KMS-11 (cell line): ENCODE measurements at regions not wholly inside any gene's neighbourhood (a gene's known extent, or its start where the extent isn't known, plus 50 kb on each side); places are given as distances from the start of the nearest gene placed in this dataset.

Source experiments
- H2AFZ ChIP-seq: fragments of 200-600 bp; sonication (generic); 2 replicates; pipeline ENCODE4 v1.6.1; 2016; ENCODE audit warnings: antibody characterized with exemption, mixed run types, low read depth
- H3K27ac ChIP-seq: fragments of 200-600 bp; sonication (generic); 2 replicates; pipeline ENCODE4 v1.6.1; 2016; ENCODE audit warnings: mild to moderate bottlenecking, mixed run types
- H3K27me3 ChIP-seq: fragments of 200-600 bp; sonication (generic); 2 replicates; pipeline ENCODE4 v1.6.1; 2017; ENCODE audit warnings: mild to moderate bottlenecking, low read depth, mixed run types, moderate library complexity; ENCODE audit not compliant: insufficient read depth
- H3K36me3 ChIP-seq: fragments of 200-600 bp; sonication (generic); 2 replicates; pipeline ENCODE4 v1.6.1; 2017; ENCODE audit warnings: mild to moderate bottlenecking, mixed run types; ENCODE audit not compliant: insufficient read depth
- H3K4me1 ChIP-seq: fragments of 200-600 bp; sonication (generic); 2 replicates; pipeline ENCODE4 v1.6.1; 2016; ENCODE audit warnings: mild to moderate bottlenecking, low read depth, mixed run types; ENCODE audit not compliant: poor library complexity, severe bottlenecking
- H3K4me2 ChIP-seq: fragments of 200-600 bp; sonication (generic); 2 replicates; pipeline ENCODE4 v1.7.0; 2016; ENCODE audit warnings: mild to moderate bottlenecking, mixed run types
- H3K4me3 ChIP-seq: fragments of 200-600 bp; sonication (generic); IDR thresholded peaks from 2 replicates; pipeline ENCODE4 v1.6.1; 2017; ENCODE audit warnings: low read depth, low read length, mixed read lengths; ENCODE audit not compliant: insufficient read depth
- H3K79me2 ChIP-seq: fragments of 200-600 bp; sonication (generic); 2 replicates; pipeline ENCODE4 v1.6.1; 2016; ENCODE audit warnings: low read depth, mixed run types; ENCODE audit not compliant: insufficient read depth
- H3K9ac ChIP-seq: fragments of 200-600 bp; sonication (generic); 2 replicates; pipeline ENCODE4 v1.6.1; 2016; ENCODE audit warnings: mild to moderate bottlenecking, mixed run types
- H4K20me1 ChIP-seq: fragments of 200-600 bp; sonication (generic); 2 replicates; pipeline ENCODE4 v1.6.1; 2016; ENCODE audit warnings: mild to moderate bottlenecking, mixed run types; ENCODE audit not compliant: insufficient read depth
- TF ChIP-seq, protein P1 (sequence below): fragments of 200-600 bp; sonication (generic); conservative IDR thresholded peaks from 2 replicates; pipeline ENCODE4 v1.6.1; 2017; ENCODE audit warnings: low read depth, mild to moderate bottlenecking, antibody characterized with exemption, low read length, moderate library complexity, mixed read lengths

DNA sequence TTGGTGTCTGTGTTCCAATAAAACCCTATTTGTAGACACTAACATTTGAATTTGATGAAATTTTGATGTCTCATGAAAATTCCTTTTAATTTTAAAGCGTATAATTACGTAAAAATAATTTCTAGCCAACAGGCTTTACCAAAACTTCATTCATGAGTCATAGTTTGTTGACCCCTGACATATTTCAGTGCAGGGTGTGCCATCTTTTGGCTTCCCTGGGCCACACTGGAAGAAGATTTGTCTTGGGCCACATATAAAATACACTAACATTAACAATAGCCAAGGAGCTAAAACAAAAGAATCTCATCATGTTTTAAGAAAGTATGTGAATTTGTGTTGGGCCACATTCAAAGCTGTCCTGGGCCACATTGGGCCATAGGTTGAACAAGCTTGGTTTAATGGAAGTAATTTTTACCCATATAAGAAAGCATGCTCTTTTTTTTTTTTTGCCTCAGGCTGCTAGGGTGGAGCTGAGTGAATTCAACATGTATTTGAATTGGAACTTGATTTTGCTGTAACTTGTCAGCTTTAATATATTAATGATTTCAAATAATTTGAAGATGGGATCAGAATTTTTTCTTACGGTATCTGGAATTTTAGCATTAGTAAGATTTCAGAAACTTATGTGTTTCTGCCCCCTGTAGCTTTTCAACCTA is 267.7 kb upstream of the RGS18 start:
- H3K79me2 ChIP-seq, result no peaks in the 10 kb centered on the region
- TF ChIP-seq, protein P1, sequence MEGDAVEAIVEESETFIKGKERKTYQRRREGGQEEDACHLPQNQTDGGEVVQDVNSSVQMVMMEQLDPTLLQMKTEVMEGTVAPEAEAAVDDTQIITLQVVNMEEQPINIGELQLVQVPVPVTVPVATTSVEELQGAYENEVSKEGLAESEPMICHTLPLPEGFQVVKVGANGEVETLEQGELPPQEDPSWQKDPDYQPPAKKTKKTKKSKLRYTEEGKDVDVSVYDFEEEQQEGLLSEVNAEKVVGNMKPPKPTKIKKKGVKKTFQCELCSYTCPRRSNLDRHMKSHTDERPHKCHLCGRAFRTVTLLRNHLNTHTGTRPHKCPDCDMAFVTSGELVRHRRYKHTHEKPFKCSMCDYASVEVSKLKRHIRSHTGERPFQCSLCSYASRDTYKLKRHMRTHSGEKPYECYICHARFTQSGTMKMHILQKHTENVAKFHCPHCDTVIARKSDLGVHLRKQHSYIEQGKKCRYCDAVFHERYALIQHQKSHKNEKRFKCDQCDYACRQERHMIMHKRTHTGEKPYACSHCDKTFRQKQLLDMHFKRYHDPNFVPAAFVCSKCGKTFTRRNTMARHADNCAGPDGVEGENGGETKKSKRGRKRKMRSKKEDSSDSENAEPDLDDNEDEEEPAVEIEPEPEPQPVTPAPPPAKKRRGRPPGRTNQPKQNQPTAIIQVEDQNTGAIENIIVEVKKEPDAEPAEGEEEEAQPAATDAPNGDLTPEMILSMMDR, result no peak
- no peaks in the 10 kb centered on the region for H4K20me1 ChIP-seq
- H3K4me3 ChIP-seq, result no peak overlapping the region
- H3K9ac ChIP-seq, result no peak overlapping the region
- no peaks in the 10 kb centered on the region for H3K4me1 ChIP-seq
- no peaks in the 10 kb centered on the region for H3K36me3 ChIP-seq
- no peak overlapping the region for H2AFZ ChIP-seq
- no peak overlapping the region for H3K27ac ChIP-seq
- H3K27me3 ChIP-seq, result no peaks in the 10 kb centered on the region
- no peak overlapping the region for H3K4me2 ChIP-seq

DNA sequence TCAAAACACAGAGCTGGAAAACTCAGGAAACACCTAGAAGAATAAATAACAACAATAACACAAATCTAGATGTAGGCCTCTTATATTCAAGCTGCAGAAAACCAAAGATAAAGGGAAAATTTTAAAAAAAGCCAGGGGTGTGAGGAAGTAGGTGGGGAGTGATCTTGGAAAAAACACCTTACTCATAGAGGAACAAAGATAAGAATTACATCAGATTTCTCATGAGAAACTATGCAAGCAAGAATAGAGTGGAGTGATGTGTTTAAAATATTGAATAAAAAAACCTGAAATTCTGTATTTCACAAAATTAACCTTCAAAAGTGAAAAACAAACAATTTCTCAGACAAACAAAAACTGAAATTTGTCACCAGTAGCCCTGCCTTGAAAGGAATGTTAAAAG is 265.5 kb upstream of the RGS18 start:
- Histone ChIP-seq H4K20me1 (no peaks in the 10 kb centered on the region), H3K79me2 (no peaks in the 10 kb centered on the region), H3K4me1 (no peaks in the 10 kb centered on the region), H3K4me3 (no peak overlapping the region), H2AFZ (no peak overlapping the region), H3K4me2 (no peak overlapping the region), H3K27me3 (no peaks in the 10 kb centered on the region), H3K9ac (no peak overlapping the region), H3K36me3 (no peaks in the 10 kb centered on the region), H3K27ac (no peak overlapping the region)
- TF ChIP-seq, protein P1, result no peak

DNA sequence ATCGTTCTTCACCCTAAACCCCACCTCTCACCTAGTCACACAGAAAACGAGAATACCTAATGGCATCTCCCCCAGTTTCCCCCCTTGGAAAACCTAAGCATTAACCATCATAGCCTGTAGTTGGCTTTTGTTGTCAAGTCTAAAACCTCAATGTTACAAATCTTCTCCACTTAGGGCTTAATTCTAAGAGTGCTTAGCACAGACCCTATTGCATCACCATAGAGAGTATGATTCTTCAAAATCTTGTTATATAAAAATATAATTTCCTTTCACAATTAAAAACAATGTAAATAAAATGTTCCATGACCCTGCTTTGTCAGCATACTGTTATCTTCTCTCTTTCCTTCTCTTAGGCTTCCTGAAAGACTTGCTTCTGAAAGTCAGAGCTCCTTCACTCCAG is 263.2 kb upstream of the RGS18 start:
- Histone ChIP-seq H3K4me3 (no peak overlapping the region), H4K20me1 (no peaks in the 10 kb centered on the region)

DNA sequence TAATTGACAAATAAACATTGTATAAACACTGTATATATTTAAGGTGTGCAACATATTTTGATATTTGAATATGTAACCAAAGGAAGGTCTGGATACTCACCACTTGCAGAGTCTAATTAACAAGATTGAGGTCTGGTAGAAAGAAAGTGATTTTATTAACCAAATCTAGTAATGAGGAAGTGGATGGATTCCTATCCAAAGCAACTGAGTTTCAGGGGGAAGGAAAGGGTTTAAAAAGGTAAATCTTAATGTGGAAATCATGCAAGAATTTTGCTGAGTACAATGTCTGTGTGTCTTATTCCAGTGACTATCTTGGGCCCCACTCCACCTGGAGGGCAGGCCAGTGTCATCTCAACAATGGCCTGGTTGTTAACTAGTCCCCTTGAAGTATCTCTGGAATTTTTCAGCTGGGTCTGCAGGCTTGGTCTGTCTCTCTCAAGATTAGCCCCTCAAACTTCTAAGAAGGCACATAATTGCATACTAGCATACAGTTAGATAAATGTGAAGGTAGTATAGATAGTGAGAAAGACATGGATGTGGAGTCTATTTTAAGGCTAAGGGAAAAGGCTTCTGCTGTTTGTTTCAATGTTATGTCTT is 262.7 kb upstream of the RGS18 start:
- H2AFZ ChIP-seq, result no peak overlapping the region
- no peaks in the 10 kb centered on the region for H3K27me3 ChIP-seq
- no peaks in the 10 kb centered on the region for H3K4me1 ChIP-seq
- H3K27ac ChIP-seq, result no peak overlapping the region
- no peak overlapping the region for H3K4me2 ChIP-seq
- H4K20me1 ChIP-seq, result no peaks in the 10 kb centered on the region
- no peaks in the 10 kb centered on the region for H3K36me3 ChIP-seq
- no peaks in the 10 kb centered on the region for H3K79me2 ChIP-seq
- H3K9ac ChIP-seq, result no peak overlapping the region
- H3K4me3 ChIP-seq, result no peak overlapping the region
- TF ChIP-seq, protein P1, result no peak

More for the DNA sequence above, 263.2 kb upstream of the RGS18 start:
- Histone ChIP-seq H3K79me2 (no peaks in the 10 kb centered on the region), H3K4me2 (no peak overlapping the region), H3K27me3 (no peaks in the 10 kb centered on the region), H3K36me3 (no peaks in the 10 kb centered on the region), H3K4me1 (no peaks in the 10 kb centered on the region), H3K27ac (no peak overlapping the region), H3K9ac (no peak overlapping the region), H2AFZ (no peak overlapping the region)
- TF ChIP-seq, protein P1, result no peak
